Fibroblast of skin of right biceps (primary cell): ENCODE measurements at regions not wholly inside any gene's neighbourhood (a gene's known extent, or its start where the extent isn't known, plus 50 kb on each side); places are given as distances from the start of the nearest gene placed in this dataset.
A peak's percentile ranks its signal among the peaks of the same experiment; 100 is the strongest.
"Not testable (repeated sequence)": the region's sequence is repeated elsewhere in the genome, so short reads cannot be mapped to it uniquely, and the experiment has no call there.

ENCODE experiments used
- DNase-seq: peaks from one replicate; pipeline ENCODE4 v3.0.0-alpha.2; 2013

GRCh38 chr15:32536507-32537172 is 56.6 kb upstream of the GOLGA8N start:
- DNase-seq, result peak; percentile 0

DNA sequence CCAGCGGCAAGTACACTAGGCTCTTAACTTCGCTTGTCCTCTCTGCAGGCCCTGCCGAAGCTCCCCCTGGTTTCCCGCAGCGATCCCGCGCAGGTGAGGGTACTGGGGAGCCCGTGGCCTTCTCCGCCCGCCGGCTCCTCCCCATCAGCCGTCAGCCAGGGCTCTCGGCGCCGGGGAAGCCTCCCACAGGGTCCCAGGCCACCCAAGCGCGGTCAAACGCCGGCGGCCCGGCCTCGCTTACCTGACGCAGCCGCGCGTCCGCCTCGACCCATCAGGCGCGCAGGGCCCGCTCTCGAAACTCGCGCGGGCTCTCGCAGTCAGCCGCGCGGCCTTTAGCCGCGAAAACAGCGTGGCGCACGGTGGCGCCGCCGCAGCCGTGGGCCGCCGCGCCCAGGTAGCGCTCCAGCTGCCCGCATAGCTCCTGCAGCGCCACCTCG is 57.2 kb upstream of the GOLGA8N start:
- not testable (repeated sequence) for DNase-seq

DNA sequence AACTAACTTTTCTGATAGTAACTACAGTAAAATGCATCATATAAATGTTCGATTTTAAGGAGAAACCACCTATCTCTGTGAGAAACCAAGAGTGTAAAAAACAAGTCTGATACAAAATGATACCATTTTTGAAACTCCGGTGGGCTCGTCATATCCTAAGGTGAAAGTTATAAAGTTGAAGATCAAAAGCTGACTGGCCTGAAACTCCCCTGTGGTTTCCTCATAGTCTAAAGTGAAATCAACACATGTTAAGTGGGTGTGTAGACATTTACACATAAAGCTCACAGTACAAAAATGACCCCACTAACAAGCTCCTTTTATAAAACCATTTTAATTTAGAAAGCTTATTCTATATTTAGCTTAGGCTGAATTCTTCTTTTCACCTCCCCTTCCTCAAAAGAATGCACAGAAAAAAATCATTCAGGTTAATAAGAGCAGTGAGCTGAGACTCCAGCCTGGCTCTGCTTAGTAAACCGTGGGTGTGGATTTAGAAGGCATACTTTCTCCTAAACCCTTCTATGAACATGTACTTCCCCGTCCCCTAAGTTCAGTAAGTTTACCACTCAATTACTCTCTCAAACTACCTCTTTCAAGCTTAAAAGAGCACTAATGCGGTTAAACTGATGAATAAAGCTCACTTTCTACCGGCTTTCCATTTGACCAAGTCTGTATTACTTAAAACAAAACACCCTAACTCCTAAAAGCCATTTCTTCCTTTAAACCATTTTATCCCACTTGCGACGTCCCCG is 57.9 kb upstream of the GOLGA8N start:
- DNase-seq, result not testable (repeated sequence)

DNA sequence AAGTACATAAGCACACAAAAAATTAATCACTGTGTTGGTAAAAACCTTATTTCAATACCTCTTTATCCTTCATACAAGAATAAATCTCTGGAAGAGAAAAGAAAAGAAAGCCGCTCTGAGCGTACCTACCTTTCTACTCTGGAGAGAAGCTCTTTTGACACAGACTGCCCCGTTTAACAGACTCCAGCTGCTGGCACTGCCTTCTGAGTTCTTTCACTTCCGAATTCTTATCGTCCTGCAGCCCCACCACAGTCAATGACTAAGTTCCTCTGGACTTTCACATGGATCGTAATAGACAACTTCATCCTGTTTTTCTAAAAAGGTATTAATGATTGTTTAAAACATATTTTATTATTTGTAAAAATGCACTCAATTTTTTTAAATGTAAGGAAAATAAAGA is 67.5 kb upstream of the GOLGA8O start:
- DNase-seq, result not testable (repeated sequence)

- DNase-seq, result not testable (repeated sequence)
Measured at GRCh38 chr15:32522421-32522820, 67.0 kb upstream of the GOLGA8O start.

- not testable (repeated sequence) for DNase-seq
Measured at GRCh38 chr15:32518976-32519375, 63.5 kb upstream of the GOLGA8O start.

GRCh38 chr15:32518013-32518412 is 62.6 kb upstream of the GOLGA8O start:
- DNase-seq, result not testable (repeated sequence)

DNA sequence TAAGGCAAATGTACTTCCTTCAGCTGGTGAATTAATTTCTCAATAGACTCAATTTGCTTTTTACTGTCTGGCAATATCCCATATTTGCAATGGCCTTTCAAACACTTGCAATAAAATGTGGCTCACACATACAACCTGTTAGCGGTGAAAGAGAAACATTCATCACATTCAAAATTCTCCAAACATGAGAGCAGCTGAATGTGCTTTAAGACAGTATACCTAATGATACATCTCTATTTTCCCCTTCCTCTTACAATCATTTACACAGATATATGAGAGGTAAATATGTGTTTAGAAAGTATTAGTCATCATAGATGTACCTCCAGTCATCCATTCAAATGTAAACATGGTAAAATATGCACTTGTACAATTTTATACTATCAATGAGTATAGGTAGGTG is 61.5 kb upstream of the GOLGA8O start:
- not testable (repeated sequence) for DNase-seq

GRCh38 chr15:32513378-32513777 is 57.9 kb upstream of the GOLGA8O start:
- not testable (repeated sequence) for DNase-seq

GRCh38 chr15:32510027-32510426 is 54.6 kb upstream of the GOLGA8O start:
- DNase-seq, result not testable (repeated sequence)

DNA sequence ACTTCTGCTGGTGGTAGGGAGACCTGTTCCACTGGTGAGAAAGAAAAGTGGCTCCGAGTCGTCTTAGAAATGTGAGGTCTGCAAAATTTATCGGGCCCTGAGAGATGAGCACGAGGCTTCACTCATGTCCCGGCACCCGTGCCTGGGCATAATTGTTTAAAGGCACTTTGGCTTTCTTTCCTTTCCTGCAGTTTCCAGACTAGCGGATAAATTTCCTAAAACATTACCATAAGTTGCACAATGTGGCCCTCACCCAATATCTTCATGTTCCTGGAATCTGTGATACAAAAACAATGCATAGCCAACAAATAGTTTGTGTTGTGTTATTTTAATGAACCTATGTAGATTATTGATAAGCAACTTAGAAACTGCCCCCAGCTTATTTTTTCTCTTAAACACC is 52.6 kb upstream of the GOLGA8O start:
- DNase-seq, result not testable (repeated sequence)

GRCh38 chr15:32506787-32507186 is 51.4 kb upstream of the GOLGA8O start:
- not testable (repeated sequence) for DNase-seq

DNA sequence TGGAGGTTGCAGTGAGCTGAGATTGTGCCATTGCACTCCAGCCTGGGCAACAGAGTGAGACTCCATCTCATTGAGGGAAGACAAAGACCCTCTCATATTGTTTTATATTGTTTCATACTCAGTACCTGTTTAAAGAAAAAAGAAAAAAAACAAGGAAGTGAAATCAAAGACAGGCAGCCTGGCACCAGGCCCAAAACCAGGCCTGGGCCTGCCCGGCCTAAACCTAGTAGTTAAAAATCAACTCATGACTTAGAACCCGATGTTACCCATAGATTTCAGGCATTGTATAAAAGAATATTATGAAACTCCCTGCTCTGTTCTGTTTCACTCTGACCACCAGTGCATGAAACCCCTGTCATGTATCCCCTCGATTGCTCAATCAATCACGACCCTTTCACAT is 50.2 kb upstream of the GOLGA8O start:
- DNase-seq, result not testable (repeated sequence)
